Suprapubic skin (tissue), 4 donors: ENCODE measurements at regions not wholly inside any gene's neighbourhood (a gene's known extent, or its start where the extent isn't known, plus 50 kb on each side); places are given as distances from the start of the nearest gene placed in this dataset.

ENCODE experiments used
- CTCF ChIP-seq, 2 donors: fragments of 200-600 bp in 1 of 2; fragments of 450-650 bp in 1 of 2; sonication (generic) in 1 of 2; IDR thresholded peaks; one replicate each; pipeline ENCODE4 v1.5.1; 2016 to 2019; ENCODE audit warnings: antibody characterized with exemption in 2 of 2, mild to moderate bottlenecking in 1 of 2, moderate library complexity in 1 of 2
- EP300 ChIP-seq: sonication (generic); formaldehyde crosslinking; IDR thresholded peaks from one replicate; pipeline ENCODE4 v1.6.1; 2017; ENCODE audit warnings: antibody characterized with exemption
- POLR2AphosphoS5 ChIP-seq, 3 donors: sonication (generic); formaldehyde crosslinking; IDR thresholded peaks; one replicate each; pipeline ENCODE4 v1.6.1; 2017; ENCODE audit warnings: antibody characterized with exemption in 3 of 3

DNA sequence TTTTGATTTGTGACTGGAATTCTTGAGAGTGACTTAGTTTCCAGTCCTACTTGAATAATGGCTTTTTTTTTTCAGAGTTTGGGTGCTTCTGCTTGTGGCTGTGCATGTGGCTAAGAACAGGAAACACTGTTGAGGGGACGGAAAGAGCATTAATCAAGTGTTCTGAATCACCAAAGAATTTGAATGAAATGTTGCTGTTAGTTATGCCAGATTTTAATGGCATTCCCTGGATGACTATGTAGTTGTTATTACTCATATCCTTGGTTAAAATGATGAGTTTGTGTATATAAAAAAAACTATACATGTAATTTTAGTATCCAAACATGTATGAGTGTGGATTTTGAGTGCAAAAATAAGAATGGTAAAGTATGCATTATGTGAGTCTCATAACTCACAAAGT, 347.9 kb downstream of the BCAT1 start:
- TF ChIP-seq CTCF (IDR thresholded peaks at IDR 0.05) (no peak), EP300 (no peak), POLR2AphosphoS5 (IDR thresholded peaks at IDR 0.05) (no peak)
